LHCN-M2 (cell line): ENCODE measurements at regions not wholly inside any gene's neighbourhood (a gene's known extent, or its start where the extent isn't known, plus 50 kb on each side); places are given as distances from the start of the nearest gene placed in this dataset.
"Not testable (repeated sequence)": the region's sequence is repeated elsewhere in the genome, so short reads cannot be mapped to it uniquely, and the experiment has no call there.

Experiments used
- DNase-seq: peaks from one replicate; pipeline ENCODE4 v3.0.0-alpha.2; 2012; ENCODE audit warnings: low read depth

- no peak for DNase-seq
Measured at GRCh38 chr18:49731860-49732311, 81.4 kb downstream of the ACAA2 start.

- no peak for DNase-seq
Measured at GRCh38 chr18:49731421-49731841, 81.9 kb downstream of the ACAA2 start.

DNA sequence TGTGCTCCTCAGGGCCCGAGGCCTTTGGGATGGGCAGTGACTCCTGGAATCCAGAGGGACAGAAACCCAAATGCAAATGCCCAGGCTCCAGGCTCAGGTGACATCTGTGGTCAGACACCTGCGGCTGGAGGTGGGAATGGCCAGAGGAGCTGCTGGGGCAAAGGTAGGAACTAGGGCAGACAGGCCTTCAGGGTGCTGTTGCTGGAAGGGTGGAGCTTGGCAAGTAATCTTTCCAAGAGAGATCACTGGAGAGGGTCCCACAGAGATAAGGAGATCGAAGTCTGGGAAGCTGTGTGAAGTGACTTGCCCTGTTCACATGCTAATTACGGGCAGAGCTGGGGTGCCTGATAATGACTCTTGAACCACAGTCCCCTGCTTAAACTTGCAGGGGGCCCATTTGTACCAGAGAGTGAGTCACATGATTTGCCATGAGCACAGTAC is 82.4 kb downstream of the ACAA2 start:
- DNase-seq, result no peak

- DNase-seq, result peak; percentile 53
Measured at GRCh38 chr18:49728542-49728941, 84.8 kb downstream of the ACAA2 start.

DNA sequence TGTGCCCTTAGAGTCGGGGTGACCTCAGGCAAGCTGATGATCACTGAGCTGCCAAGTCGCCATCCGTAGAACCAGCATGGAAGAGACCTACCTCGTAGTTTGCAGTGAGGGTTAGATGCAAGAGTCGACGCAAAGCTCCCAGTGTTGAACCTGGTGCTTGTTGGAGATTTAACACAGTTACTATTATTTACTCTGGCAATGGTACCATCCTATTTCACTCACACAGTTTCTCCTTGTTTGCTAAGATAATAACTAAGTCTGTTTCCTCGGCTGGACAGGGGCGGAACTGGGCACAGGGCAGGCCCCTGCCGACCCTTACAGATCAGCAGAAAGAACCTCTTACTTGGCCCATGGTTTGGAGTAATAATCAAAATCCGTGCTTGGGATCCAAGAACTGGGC is 85.5 kb downstream of the ACAA2 start:
- DNase-seq, result no peak

GRCh38 chr18:49726675-49726963 is 86.7 kb downstream of the ACAA2 start:
- DNase-seq, result no peak

GRCh38 chr18:49725809-49726674 is 87.3 kb downstream of the ACAA2 start:
- DNase-seq, result peak; percentile 63

- DNase-seq, result no peak
Measured at GRCh38 chr18:49723648-49724180, 89.6 kb downstream of the ACAA2 start.

- DNase-seq, result no peak
Measured at GRCh38 chr18:49722477-49722876, 90.9 kb downstream of the ACAA2 start.

- no peak for DNase-seq
Measured at GRCh38 chr18:49721981-49722380, 91.4 kb downstream of the ACAA2 start.

- DNase-seq, result not testable (repeated sequence)
Measured at GRCh38 chr18:49720944-49721343, 92.4 kb downstream of the ACAA2 start.

GRCh38 chr18:49717617-49718016 is 95.7 kb downstream of the ACAA2 start:
- no peak for DNase-seq

GRCh38 chr18:49716035-49716434 is 97.3 kb downstream of the ACAA2 start:
- DNase-seq, result no peak

- no peak for DNase-seq
Measured at GRCh38 chr18:49709347-49709690, 104.0 kb downstream of the ACAA2 start.

DNA sequence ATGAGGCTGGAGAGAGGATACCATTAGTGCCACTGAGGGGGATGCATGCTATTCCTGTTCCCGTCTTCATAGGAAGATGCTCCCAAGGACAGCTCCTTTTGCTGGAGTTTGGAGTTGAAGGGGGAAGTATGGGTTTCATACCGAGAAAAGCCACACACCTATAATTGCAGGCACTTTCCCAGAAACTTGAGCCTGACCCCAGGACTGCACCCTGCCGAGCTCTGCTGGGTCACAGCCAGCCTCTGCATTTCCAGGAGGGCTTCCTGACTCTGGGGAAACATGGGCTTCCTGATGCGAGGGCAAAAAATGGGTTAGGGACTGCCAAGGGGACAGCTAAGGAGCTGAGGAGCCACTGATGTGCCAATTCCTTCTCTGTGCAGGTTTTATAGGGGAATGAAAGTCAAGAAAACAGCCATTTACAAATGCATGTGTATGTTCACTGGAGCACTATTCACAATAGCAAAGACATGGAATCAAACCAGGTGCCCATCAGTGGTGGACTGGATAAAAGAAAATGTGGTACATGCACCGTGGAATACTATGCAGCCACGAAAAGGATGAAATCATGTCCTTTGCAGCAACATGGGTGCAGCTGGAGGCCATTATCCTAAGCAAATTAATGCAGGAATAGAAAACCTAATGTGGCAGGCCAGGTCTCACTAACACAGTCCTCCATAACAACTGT is 104.5 kb downstream of the ACAA2 start:
- no peak for DNase-seq

DNA sequence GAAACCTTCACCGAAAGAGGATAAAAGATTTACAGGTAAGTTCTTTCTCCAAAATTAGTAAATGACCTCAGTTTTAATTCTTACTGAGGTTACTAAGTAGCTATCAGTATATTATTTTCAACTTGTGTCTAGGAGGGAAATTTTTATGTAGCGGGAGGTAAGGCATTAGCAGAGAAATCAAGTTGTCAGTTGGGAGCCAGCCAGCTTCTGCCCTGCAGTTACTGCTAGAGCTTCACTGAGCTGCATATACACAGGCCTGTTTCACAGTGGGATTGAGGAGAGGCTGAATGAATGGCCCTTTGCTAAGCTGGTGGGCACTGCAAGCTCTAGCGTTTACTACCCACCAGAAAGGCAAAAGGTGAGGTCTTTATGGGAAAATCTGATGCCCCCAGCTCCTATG is 105.7 kb downstream of the ACAA2 start:
- no peak for DNase-seq

- no peak for DNase-seq
Measured at GRCh38 chr18:49704334-49704733, 109.0 kb downstream of the ACAA2 start.

- DNase-seq, result no peak
Measured at GRCh38 chr18:49701190-49701589, 112.1 kb downstream of the ACAA2 start.

- no peak for DNase-seq
Measured at GRCh38 chr18:49699303-49699702, 114.0 kb downstream of the ACAA2 start.

DNA sequence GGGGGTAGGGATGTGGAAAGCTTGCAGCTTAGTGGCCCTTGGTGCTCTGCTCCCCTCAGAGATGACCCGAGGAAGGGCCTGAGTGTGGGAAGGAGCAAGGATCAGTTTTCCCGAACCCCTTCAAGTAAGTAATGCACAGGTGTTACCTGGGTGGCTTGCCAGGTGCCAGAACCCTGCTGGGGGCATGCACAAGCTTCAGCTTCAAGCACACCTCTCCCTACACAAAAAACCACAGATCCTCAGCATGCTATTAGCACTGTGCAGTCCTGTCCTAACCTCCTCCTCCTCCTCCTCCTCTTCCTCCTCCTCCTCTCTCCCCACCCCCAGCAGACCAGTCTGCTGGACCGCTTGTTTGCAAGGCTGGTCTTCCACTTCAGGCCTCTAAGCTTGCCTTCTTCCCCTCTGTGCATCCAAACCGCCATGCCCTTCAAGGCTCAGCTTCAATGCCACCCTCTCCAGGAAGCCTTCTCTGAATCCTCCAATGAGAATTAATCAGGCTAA is 114.8 kb downstream of the ACAA2 start:
- DNase-seq, result no peak

- no peak for DNase-seq
Measured at GRCh38 chr18:49697757-49698524, 115.4 kb downstream of the ACAA2 start.

DNA sequence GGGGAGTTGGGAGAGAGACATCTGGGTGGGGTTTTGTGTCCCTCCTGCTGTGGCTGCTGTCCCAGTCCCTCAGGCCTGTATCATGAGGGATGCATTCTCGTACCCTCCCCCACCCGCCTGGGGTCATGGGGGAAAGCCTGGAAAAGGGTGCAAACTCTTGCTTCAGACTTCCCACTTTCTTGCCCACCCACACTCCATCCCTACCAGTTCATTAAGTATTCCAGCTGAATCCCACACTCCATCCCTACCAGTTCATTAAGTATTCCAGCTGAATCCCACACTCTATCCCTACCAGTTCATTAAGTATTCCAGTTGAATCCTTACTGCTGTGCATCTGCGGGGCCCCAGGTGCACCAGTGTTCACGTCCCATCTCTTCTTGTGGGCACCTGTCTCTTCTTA is 116.3 kb downstream of the ACAA2 start:
- DNase-seq, result no peak
